IMR-90 (cell line): ENCODE measurements at regions not wholly inside any gene's neighbourhood (a gene's known extent, or its start where the extent isn't known, plus 50 kb on each side); places are given as distances from the start of the nearest gene placed in this dataset.

ENCODE experiments used
- ATAC-seq: fragments of 200-7000 bp; cut with Tn5 transposase; 2 replicates; pipeline ENCODE4 v1.9.1; 2020; ENCODE audit warnings: low read depth, mild to moderate bottlenecking, moderate library complexity
- BruUV-seq: library from RNA; stranded (reverse); fragments of 400-500 nt; replicated peaks from 2 replicates; lab custom pipeline; 2021; lab: Mats Ljungman, UMichigan
- CTCF ChIA-PET: fragments of 300-600 bp; formaldehyde crosslinking; extraction: SDS; loops from one replicate; lab custom pipeline; 2021; ENCODE audit warnings: antibody characterized with exemption; lab: Yijun Ruan, JAX
- POLR2A ChIA-PET: fragments of 300-600 bp; sonication (Branson Sonifier 250); formaldehyde crosslinking; loops from one replicate; lab custom pipeline; 2022; ENCODE audit warnings: antibody characterized with exemption; ENCODE audit not compliant: unreplicated experiment; lab: Charles Lee
- DNase-seq: peaks from one replicate; pipeline ENCODE4 v3.0.0; 2013
- H2AFZ ChIP-seq: replicated peaks from 2 replicates; pipeline ENCODE3; 2013; ENCODE audit warnings: low read length, mild to moderate bottlenecking; ENCODE audit not compliant: poor library complexity
- H2AK5ac ChIP-seq: 2 replicates; pipeline ENCODE4 v1.6.1; 2013; ENCODE audit warnings: low read depth, low read length, inconsistent platforms
- H2AK9ac ChIP-seq: replicated peaks from 2 replicates; pipeline ENCODE3; 2013; ENCODE audit warnings: mild to moderate bottlenecking, low read depth, low read length, moderate library complexity; ENCODE audit not compliant: poor library complexity
- H2BK120ac ChIP-seq: 2 replicates; pipeline ENCODE4 v1.6.1; 2013; ENCODE audit warnings: low read depth, low read length, inconsistent platforms
- H2BK15ac ChIP-seq: 3 replicates; pipeline ENCODE4 v1.6.1; 2013; ENCODE audit warnings: low read depth, low read length, inconsistent platforms
- H2BK20ac ChIP-seq: 2 replicates; pipeline ENCODE4 v1.6.1; 2013; ENCODE audit warnings: low read depth, mild to moderate bottlenecking, inconsistent platforms, low read length, moderate library complexity
- H2BK5ac ChIP-seq: 2 replicates; pipeline ENCODE4 v1.6.1; 2013; ENCODE audit warnings: mild to moderate bottlenecking, low read depth, low read length, inconsistent platforms; ENCODE audit not compliant: poor library complexity, severe bottlenecking
- H3K14ac ChIP-seq: replicated peaks from 2 replicates; pipeline ENCODE4 v1.6.1; 2013; ENCODE audit warnings: low read depth, low read length, inconsistent platforms
- H3K18ac ChIP-seq: 2 replicates; pipeline ENCODE4 v1.6.1; 2013; ENCODE audit warnings: low read depth, low read length, control low read depth
- H3K23ac ChIP-seq: 2 replicates; pipeline ENCODE4 v1.6.1; 2013; ENCODE audit warnings: low read depth, low read length, inconsistent platforms
- H3K27ac ChIP-seq: 2 replicates; pipeline ENCODE4 v1.5.1; 2013; ENCODE audit warnings: mild to moderate bottlenecking, control low read depth, low read length; ENCODE audit not compliant: insufficient read depth
- H3K27me3 ChIP-seq: 2 replicates; pipeline ENCODE4 v1.6.1; 2013; ENCODE audit warnings: low read length; ENCODE audit not compliant: control insufficient read depth, insufficient read depth
- H3K36me3 ChIP-seq: 2 replicates; pipeline ENCODE4 v1.6.1; 2013; ENCODE audit warnings: low read length, mixed read lengths; ENCODE audit not compliant: control insufficient read depth, insufficient read depth
- H3K4ac ChIP-seq: 2 replicates; pipeline ENCODE4 v1.6.1; 2013; ENCODE audit warnings: low read depth, low read length, inconsistent platforms
- H3K4me1 ChIP-seq: 2 replicates; pipeline ENCODE4 v1.6.1; 2013; ENCODE audit warnings: low read length, mixed read lengths; ENCODE audit not compliant: control insufficient read depth, insufficient read depth
- H3K4me2 ChIP-seq: 2 replicates; pipeline ENCODE4 v1.6.1; 2013; ENCODE audit warnings: low read depth, mild to moderate bottlenecking, control low read depth, low read length, moderate library complexity
- H3K4me3 ChIP-seq: 2 replicates; pipeline ENCODE4 v1.5.1; 2013; ENCODE audit warnings: low read depth, mild to moderate bottlenecking, control low read depth, low read length, moderate library complexity; ENCODE audit not compliant: insufficient read depth
- H3K56ac ChIP-seq: 2 replicates; pipeline ENCODE4 v1.6.1; 2013; ENCODE audit warnings: low read length, inconsistent platforms; ENCODE audit not compliant: insufficient read depth; ENCODE audit errors: extremely low read depth
- H3K79me1 ChIP-seq, 2 experiments: 2 replicates each; pipeline ENCODE4 v1.6.1; 2013; ENCODE audit warnings: low read length in 2 of 2, inconsistent platforms in 1 of 2, low read depth in 1 of 2
- H3K9ac ChIP-seq: 2 replicates; pipeline ENCODE4 v1.6.1; 2013; ENCODE audit warnings: low read depth, low read length, control low read depth
- H3K9me1 ChIP-seq: 2 replicates; pipeline ENCODE4 v1.6.1; 2013; ENCODE audit warnings: low read length, inconsistent platforms; ENCODE audit not compliant: insufficient read depth
- H3K9me3 ChIP-seq: 2 replicates; pipeline ENCODE4 v1.6.1; 2013; ENCODE audit warnings: low read length; ENCODE audit not compliant: control insufficient read depth, insufficient read depth
- H4K20me1 ChIP-seq: 2 replicates; pipeline ENCODE4 v1.6.1; 2013; ENCODE audit warnings: low read length, inconsistent platforms; ENCODE audit not compliant: insufficient read depth
- H4K5ac ChIP-seq: 2 replicates; pipeline ENCODE4 v1.6.1; 2013; ENCODE audit warnings: mild to moderate bottlenecking, low read depth, low read length, control low read depth
- H4K8ac ChIP-seq, 2 experiments: 2 replicates each; pipeline ENCODE4 v1.6.1; 2013; ENCODE audit warnings: low read depth in 2 of 2, low read length in 2 of 2, control low read depth in 1 of 2, inconsistent platforms in 1 of 2
- H4K91ac ChIP-seq: 2 replicates; pipeline ENCODE4 v1.6.1; 2013; ENCODE audit warnings: low read depth, low read length, inconsistent platforms; ENCODE audit not compliant: insufficient read depth
- CEBPB ChIP-seq: IDR thresholded peaks from 2 replicates; pipeline ENCODE4 v1.6.1; 2012; ENCODE audit warnings: low read depth, low read length, improper control_type of control experiment
- FOS ChIP-seq: fragments of 150-350 bp; IDR thresholded peaks from 2 replicates; pipeline ENCODE4 v1.6.1; 2016; ENCODE audit warnings: low read depth, low read length
- MAFK ChIP-seq: IDR thresholded peaks from 2 replicates; pipeline ENCODE4 v1.6.1; 2012; ENCODE audit warnings: low read depth, low read length, improper control_type of control experiment
- MAZ ChIP-seq: IDR thresholded peaks from 2 replicates; pipeline ENCODE4 v1.6.1; 2012; ENCODE audit warnings: low read depth, mild to moderate bottlenecking, low read length, improper control_type of control experiment, moderate library complexity, borderline replicate concordance
- MXI1 ChIP-seq: IDR thresholded peaks from 2 replicates; pipeline ENCODE4 v1.6.1; 2012; ENCODE audit warnings: low read depth, mild to moderate bottlenecking, low read length, moderate library complexity, borderline replicate concordance
- NFE2L2 ChIP-seq: fragments of 150-350 bp; IDR thresholded peaks from 2 replicates; pipeline ENCODE4 v1.6.1; 2016; ENCODE audit warnings: low read depth, mild to moderate bottlenecking, low read length
- RAD21 ChIP-seq: IDR thresholded peaks from 2 replicates; pipeline ENCODE4 v1.6.1; 2012; ENCODE audit warnings: low read length, improper control_type of control experiment
- SMC3 ChIP-seq: fragments of 150-350 bp; IDR thresholded peaks from 2 replicates; pipeline ENCODE4 v1.6.1; 2016; ENCODE audit warnings: low read depth, mild to moderate bottlenecking, antibody characterized with exemption, low read length, moderate library complexity
- USF2 ChIP-seq: fragments of 150-350 bp; IDR thresholded peaks from 2 replicates; pipeline ENCODE4 v1.6.1; 2017; ENCODE audit warnings: mild to moderate bottlenecking, antibody characterized with exemption, low read length, low read depth
- WGBS, 2 experiments: methylation state at CpG; one replicate each; pipeline versions ENCODE4 v1.1.5 to v1.1.7; 2013; ENCODE audit warnings: missing lambda C conversion rate in 2 of 2; ENCODE audit not compliant: insufficient read length in 1 of 2; ENCODE audit errors: extremely low coverage in 2 of 2; 5-methylcytosine and 5-hydroxymethylcytosine counted together
- dilution Hi-C: fragments of 300-500 bp; cut with HindIII; formaldehyde crosslinking; loops from one replicate; pipeline ENCODE4 v1.14.3; 2018; ENCODE audit warnings: low sequenced_read_pairs; ENCODE audit not compliant: unreplicated experiment
- in situ Hi-C: fragments of 300-500 bp; cut with MboI; formaldehyde crosslinking; loops from 3 replicates; pipeline ENCODE4 v1.14.3; 2019; ENCODE audit warnings: low sequenced_read_pairs, inconsistent platforms, mixed read lengths
- intact Hi-C: fragments of 100-400 bp; cut with micrococcal nuclease; formaldehyde crosslinking; loops from 2 replicates; pipeline ENCODE4 v1.10.0; 2022

GRCh38 chr1:221040101-221040500 is 160.9 kb downstream of the HLX start:
- intact Hi-C loops, result loop anchor here (10.0 kb wide), 1 partner anchor 395 kb away; no protein-coding TSS in a partner anchor
- ATAC-seq (no peak), DNase-seq (no peak)
- dilution Hi-C loops, result no loop called here
- Histone ChIP-seq H3K79me1 (no peaks in the 10 kb centered on the region), H3K27me3 (no peaks in the 10 kb centered on the region), H3K9me3 (no peaks in the 10 kb centered on the region), H2BK120ac (no peak overlapping the region), H2BK15ac (no peak overlapping the region), H3K36me3 (no peaks in the 10 kb centered on the region), H4K91ac (no peak overlapping the region), H3K23ac (no peak overlapping the region), H3K4me3 (no peak overlapping the region), H4K5ac (no peak overlapping the region), H3K18ac (no peak overlapping the region), H3K27ac (no peak overlapping the region), H2BK20ac (no peak overlapping the region), H3K4me1 (no peaks in the 10 kb centered on the region; the same call in 1 of the 2 replicates), H3K56ac (no peak overlapping the region), H3K4ac (no peak overlapping the region), H4K8ac (no peak overlapping the region), H4K20me1 (no peaks in the 10 kb centered on the region), H2BK5ac (no peak overlapping the region), H3K9me1 (peaks cover 5% of the 10 kb centered on the region; the same call in 1 of the 2 replicates), H3K14ac (no peak overlapping the region), H2AK5ac (no peak overlapping the region), H2AK9ac (no peak overlapping the region), H3K9ac (no peak overlapping the region), H2AFZ (no peak overlapping the region), H3K4me2 (no peak overlapping the region)
- CTCF ChIA-PET, result interaction anchor here (0.6 to 1.0 kb wide), 2 partner anchors 58 to 132 kb away, joined by 3 to 5 read pairs; no protein-coding TSS in a partner anchor
- no TSS peak for BruUV-seq
- TF ChIP-seq RAD21, result no peak
- no peak for TF ChIP-seq FOS
- TF ChIP-seq MAZ, result no peak
- no peak for TF ChIP-seq MXI1
- no peak for TF ChIP-seq CEBPB
- TF ChIP-seq MAFK, result no peak
- no peak for TF ChIP-seq NFE2L2
- TF ChIP-seq SMC3, result no peak
- TF ChIP-seq USF2, result no peak
- in situ Hi-C loops, result no loop called here
- no CpG with 5 or more reads among the region's 1 CpG for WGBS, 2 experiments
- POLR2A ChIA-PET, result no interaction called here
